Liver (tissue), 3 donors: ENCODE measurements at regions not wholly inside any gene's neighbourhood (a gene's known extent, or its start where the extent isn't known, plus 50 kb on each side); places are given as distances from the start of the nearest gene placed in this dataset.

Experiments
- EGR1 ChIP-seq, 2 donors: IDR thresholded peaks; 2 replicates each; pipeline ENCODE4 v1.6.1; 2016 to 2018; ENCODE audit warnings: antibody characterized with exemption in 2 of 2, low read depth in 2 of 2
- FOXA1 ChIP-seq: IDR thresholded peaks from 2 replicates; pipeline ENCODE4 v1.6.1; 2016; ENCODE audit warnings: antibody characterized with exemption
- GABPA ChIP-seq, 2 donors: IDR thresholded peaks in 1 of 2; conservative IDR thresholded peaks in 1 of 2; 2 replicates each; pipeline ENCODE4 v1.6.1; 2016; ENCODE audit warnings: antibody characterized with exemption in 2 of 2, mild to moderate bottlenecking in 1 of 2, moderate library complexity in 1 of 2
- HNF4A ChIP-seq, 2 donors: conservative IDR thresholded peaks; 2 replicates each; pipeline ENCODE4 v1.6.1; 2016; ENCODE audit warnings: antibody characterized with exemption in 2 of 2, mild to moderate bottlenecking in 2 of 2
- JUND ChIP-seq, 2 donors: IDR thresholded peaks; 2 replicates each; pipeline ENCODE4 v1.6.1; 2016; ENCODE audit warnings: antibody characterized with exemption in 2 of 2
- RAD21 ChIP-seq, 2 donors: IDR thresholded peaks; 2 replicates each; pipeline ENCODE4 v1.6.1; 2016; ENCODE audit warnings: antibody characterized with exemption in 2 of 2, mild to moderate bottlenecking in 2 of 2
- RXRA ChIP-seq, 2 donors: IDR thresholded peaks; 2 replicates each; pipeline ENCODE4 v1.6.1; 2017 to 2018; ENCODE audit warnings: antibody characterized with exemption in 2 of 2, mild to moderate bottlenecking in 1 of 2
- TAF1 ChIP-seq: conservative IDR thresholded peaks from 2 replicates; pipeline ENCODE4 v1.6.1; 2016; ENCODE audit warnings: antibody characterized with exemption, mild to moderate bottlenecking
- YY1 ChIP-seq: IDR thresholded peaks from 2 replicates; pipeline ENCODE4 v1.6.1; 2016; ENCODE audit warnings: antibody characterized with exemption, mild to moderate bottlenecking
- TF ChIP-seq, protein P1 (sequence below): fragments of 150-350 bp; IDR thresholded peaks from 2 replicates; pipeline ENCODE4 v1.5.1; 2017; ENCODE audit warnings: improper control_type of control experiment, low read depth, low read length; ENCODE audit not compliant: missing input control
- TF ChIP-seq, protein P2 (sequence below): IDR thresholded peaks from 2 replicates; pipeline ENCODE4 v1.6.1; 2016; ENCODE audit warnings: antibody characterized with exemption, mild to moderate bottlenecking
- TF ChIP-seq, protein P3 (sequence below): IDR thresholded peaks from 2 replicates; pipeline ENCODE4 v1.6.1; 2016; ENCODE audit warnings: antibody characterized with exemption
- TF ChIP-seq, protein P4 (sequence below): IDR thresholded peaks from 2 replicates; pipeline ENCODE4 v1.6.1; 2016; ENCODE audit warnings: antibody characterized with exemption
- TF ChIP-seq, protein P5 (sequence below): IDR thresholded peaks from 2 replicates; pipeline ENCODE4 v1.6.1; 2016; ENCODE audit warnings: antibody characterized with exemption
- donor health status: healthy.
- donor health status: healthy.

DNA sequence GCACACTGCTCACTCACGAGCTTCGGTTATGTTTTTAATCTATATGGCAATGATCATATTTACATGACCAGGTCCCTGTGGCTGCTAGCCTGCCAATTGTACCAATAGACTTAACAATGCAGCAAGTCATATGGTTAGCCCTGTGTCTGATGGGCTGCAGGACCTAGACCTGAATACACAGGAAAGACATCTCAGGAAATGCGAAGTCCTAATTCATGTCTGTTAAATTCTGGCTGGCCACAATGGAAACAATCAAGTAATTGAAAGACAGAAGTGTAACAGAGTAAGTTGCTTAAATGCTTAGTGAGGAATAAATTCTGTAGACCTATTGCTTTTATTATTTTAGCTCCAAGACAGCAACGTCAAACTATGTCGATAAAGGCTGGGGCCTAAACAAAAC is 112.4 kb upstream of the FZD8 start:
- TF ChIP-seq, protein P1, sequence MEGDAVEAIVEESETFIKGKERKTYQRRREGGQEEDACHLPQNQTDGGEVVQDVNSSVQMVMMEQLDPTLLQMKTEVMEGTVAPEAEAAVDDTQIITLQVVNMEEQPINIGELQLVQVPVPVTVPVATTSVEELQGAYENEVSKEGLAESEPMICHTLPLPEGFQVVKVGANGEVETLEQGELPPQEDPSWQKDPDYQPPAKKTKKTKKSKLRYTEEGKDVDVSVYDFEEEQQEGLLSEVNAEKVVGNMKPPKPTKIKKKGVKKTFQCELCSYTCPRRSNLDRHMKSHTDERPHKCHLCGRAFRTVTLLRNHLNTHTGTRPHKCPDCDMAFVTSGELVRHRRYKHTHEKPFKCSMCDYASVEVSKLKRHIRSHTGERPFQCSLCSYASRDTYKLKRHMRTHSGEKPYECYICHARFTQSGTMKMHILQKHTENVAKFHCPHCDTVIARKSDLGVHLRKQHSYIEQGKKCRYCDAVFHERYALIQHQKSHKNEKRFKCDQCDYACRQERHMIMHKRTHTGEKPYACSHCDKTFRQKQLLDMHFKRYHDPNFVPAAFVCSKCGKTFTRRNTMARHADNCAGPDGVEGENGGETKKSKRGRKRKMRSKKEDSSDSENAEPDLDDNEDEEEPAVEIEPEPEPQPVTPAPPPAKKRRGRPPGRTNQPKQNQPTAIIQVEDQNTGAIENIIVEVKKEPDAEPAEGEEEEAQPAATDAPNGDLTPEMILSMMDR, result no peak
- TF ChIP-seq, protein P2, sequence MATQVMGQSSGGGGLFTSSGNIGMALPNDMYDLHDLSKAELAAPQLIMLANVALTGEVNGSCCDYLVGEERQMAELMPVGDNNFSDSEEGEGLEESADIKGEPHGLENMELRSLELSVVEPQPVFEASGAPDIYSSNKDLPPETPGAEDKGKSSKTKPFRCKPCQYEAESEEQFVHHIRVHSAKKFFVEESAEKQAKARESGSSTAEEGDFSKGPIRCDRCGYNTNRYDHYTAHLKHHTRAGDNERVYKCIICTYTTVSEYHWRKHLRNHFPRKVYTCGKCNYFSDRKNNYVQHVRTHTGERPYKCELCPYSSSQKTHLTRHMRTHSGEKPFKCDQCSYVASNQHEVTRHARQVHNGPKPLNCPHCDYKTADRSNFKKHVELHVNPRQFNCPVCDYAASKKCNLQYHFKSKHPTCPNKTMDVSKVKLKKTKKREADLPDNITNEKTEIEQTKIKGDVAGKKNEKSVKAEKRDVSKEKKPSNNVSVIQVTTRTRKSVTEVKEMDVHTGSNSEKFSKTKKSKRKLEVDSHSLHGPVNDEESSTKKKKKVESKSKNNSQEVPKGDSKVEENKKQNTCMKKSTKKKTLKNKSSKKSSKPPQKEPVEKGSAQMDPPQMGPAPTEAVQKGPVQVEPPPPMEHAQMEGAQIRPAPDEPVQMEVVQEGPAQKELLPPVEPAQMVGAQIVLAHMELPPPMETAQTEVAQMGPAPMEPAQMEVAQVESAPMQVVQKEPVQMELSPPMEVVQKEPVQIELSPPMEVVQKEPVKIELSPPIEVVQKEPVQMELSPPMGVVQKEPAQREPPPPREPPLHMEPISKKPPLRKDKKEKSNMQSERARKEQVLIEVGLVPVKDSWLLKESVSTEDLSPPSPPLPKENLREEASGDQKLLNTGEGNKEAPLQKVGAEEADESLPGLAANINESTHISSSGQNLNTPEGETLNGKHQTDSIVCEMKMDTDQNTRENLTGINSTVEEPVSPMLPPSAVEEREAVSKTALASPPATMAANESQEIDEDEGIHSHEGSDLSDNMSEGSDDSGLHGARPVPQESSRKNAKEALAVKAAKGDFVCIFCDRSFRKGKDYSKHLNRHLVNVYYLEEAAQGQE, result no peak
- TF ChIP-seq FOXA1, result no peak
- no peak for TF ChIP-seq RAD21 (IDR thresholded peaks at IDR 0.05)
- no peak for TF ChIP-seq EGR1 (IDR thresholded peaks at IDR 0.05; ENCODE audit: low read depth in 2 of 2)
- TF ChIP-seq GABPA (IDR thresholded peaks at IDR 0.05 in 1 of 2, conservative IDR thresholded peaks at IDR 0.05 in 1 of 2), result no peak
- TF ChIP-seq, protein P3, sequence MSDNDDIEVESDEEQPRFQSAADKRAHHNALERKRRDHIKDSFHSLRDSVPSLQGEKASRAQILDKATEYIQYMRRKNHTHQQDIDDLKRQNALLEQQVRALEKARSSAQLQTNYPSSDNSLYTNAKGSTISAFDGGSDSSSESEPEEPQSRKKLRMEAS, result no peak
- no peak for TF ChIP-seq JUND (IDR thresholded peaks at IDR 0.05)
- TF ChIP-seq, protein P4, sequence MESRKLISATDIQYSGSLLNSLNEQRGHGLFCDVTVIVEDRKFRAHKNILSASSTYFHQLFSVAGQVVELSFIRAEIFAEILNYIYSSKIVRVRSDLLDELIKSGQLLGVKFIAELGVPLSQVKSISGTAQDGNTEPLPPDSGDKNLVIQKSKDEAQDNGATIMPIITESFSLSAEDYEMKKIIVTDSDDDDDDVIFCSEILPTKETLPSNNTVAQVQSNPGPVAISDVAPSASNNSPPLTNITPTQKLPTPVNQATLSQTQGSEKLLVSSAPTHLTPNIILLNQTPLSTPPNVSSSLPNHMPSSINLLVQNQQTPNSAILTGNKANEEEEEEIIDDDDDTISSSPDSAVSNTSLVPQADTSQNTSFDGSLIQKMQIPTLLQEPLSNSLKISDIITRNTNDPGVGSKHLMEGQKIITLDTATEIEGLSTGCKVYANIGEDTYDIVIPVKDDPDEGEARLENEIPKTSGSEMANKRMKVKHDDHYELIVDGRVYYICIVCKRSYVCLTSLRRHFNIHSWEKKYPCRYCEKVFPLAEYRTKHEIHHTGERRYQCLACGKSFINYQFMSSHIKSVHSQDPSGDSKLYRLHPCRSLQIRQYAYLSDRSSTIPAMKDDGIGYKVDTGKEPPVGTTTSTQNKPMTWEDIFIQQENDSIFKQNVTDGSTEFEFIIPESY, result no peak
- TF ChIP-seq RXRA (IDR thresholded peaks at IDR 0.05), result no peak
- TF ChIP-seq TAF1, result no peak
- TF ChIP-seq, protein P5, sequence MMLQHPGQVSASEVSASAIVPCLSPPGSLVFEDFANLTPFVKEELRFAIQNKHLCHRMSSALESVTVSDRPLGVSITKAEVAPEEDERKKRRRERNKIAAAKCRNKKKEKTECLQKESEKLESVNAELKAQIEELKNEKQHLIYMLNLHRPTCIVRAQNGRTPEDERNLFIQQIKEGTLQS, result no peak
- TF ChIP-seq HNF4A (conservative IDR thresholded peaks at IDR 0.05), result no peak
- TF ChIP-seq YY1, result no peak
